GM12891 (cell line): ENCODE measurements at regions not wholly inside any gene's neighbourhood (a gene's known extent, or its start where the extent isn't known, plus 50 kb on each side); places are given as distances from the start of the nearest gene placed in this dataset.

Source experiments
- POLR2A ChIP-seq: IDR thresholded peaks from 2 replicates; pipeline ENCODE4 v1.6.1; 2011; ENCODE audit warnings: low read depth, low read length, control low read depth
- POLR2AphosphoS5 ChIP-seq: IDR thresholded peaks from 2 replicates; pipeline ENCODE4 v1.6.1; 2011; ENCODE audit warnings: low read depth, low read length, control low read depth
- TAF1 ChIP-seq: IDR thresholded peaks from 2 replicates; pipeline ENCODE4 v1.6.1; 2011; ENCODE audit warnings: low read depth, low read length, control low read depth

DNA sequence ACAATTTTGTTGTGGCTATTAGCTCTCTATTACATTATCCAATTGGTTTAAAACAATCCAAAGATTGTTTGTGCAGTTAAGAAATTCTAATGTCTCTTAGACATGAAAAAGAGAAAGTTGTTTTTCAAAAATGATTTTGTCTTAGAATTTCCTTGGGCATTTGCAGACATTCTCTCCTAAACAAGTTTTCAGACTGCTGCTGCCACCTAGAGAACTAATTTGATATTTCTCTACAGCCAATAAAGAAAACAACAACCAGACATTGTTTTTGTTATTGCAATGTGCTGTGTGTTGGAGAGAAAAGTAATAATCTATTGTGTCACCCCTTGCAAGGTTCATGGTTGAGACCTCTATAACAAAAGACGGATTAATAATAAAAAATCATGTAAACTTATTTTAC is 119.0 kb upstream of the SYT4 start:
- TF ChIP-seq POLR2A (no peak), TAF1 (no peak), POLR2AphosphoS5 (no peak)
